ENCODE measurements at regions not wholly inside any gene's neighbourhood (a gene's known extent, or its start where the extent isn't known, plus 50 kb on each side); places are given as distances from the start of the nearest gene placed in this dataset.

GRCh38 chr6:16976385-16977183 is 125.3 kb upstream of the STMND1 start:
- TF ChIP-seq TARDBP (IDR thresholded peaks at IDR 0.05): no peak
- TF ChIP-seq L3MBTL2 (conservative IDR thresholded peaks at IDR 0.05): no peak
- TF ChIP-seq CTBP1 (IDR thresholded peaks at IDR 0.05; ENCODE audit: borderline replicate concordance): no peak

Data from HEK293T (cell line).